ENCODE measurements at regions not wholly inside any gene's neighbourhood (a gene's known extent, or its start where the extent isn't known, plus 50 kb on each side); places are given as distances from the start of the nearest gene placed in this dataset.

DNA sequence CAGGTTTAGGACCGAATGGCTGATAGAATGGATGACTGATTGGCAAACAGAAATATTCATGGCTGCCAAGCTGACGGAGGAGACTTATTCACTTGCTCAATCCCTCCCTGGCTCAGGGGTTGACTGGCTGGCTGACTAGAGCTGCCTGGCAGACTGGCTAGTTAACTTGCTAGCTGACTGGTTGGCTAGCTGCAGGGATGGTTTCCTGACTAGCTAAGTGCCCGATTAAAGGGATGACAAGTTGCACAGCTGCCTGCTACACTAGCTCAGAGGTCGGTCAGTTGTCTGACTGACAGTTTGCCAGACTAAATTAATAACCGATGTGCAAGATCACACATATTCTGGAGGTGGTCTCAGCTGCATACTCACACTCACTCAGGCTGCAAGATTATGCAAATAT lies 1208.4 kb upstream of the CDH8 start:
- DNase-seq = no peak
- TF ChIP-seq, protein P1, sequence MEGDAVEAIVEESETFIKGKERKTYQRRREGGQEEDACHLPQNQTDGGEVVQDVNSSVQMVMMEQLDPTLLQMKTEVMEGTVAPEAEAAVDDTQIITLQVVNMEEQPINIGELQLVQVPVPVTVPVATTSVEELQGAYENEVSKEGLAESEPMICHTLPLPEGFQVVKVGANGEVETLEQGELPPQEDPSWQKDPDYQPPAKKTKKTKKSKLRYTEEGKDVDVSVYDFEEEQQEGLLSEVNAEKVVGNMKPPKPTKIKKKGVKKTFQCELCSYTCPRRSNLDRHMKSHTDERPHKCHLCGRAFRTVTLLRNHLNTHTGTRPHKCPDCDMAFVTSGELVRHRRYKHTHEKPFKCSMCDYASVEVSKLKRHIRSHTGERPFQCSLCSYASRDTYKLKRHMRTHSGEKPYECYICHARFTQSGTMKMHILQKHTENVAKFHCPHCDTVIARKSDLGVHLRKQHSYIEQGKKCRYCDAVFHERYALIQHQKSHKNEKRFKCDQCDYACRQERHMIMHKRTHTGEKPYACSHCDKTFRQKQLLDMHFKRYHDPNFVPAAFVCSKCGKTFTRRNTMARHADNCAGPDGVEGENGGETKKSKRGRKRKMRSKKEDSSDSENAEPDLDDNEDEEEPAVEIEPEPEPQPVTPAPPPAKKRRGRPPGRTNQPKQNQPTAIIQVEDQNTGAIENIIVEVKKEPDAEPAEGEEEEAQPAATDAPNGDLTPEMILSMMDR (IDR thresholded peaks at IDR 0.05; ENCODE audit: low read depth, low read length) = no peak
- no peaks in the 10 kb centered on the region for H3K4me1 ChIP-seq

DNA sequence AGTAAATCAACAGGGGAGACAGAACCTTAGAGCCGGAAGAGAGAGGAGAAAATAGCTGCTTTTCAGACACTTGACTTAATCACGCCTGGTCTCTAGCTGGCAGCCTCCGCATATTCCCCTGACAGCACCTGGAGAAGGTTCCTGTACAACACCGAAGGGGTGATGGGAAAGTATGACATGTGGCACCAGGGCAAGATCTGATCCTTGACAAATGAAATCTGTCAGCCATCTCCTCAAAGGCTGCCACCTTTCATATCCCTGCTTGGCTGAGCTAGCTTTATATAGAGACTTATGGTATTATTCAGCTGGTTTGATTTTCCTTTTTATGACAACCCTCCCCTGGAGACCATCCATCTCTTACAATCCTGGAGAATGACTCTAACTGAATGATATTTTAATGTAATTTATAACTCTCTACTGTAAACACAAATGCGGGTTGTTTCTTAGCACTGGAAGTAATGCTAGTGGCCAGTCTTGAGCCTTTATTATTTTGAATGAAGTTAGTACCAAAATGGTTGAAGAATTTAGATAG lies 1205.3 kb upstream of the CDH8 start:
- Histone ChIP-seq H3K36me3 (no peaks in the 10 kb centered on the region), H3K27me3 (no peaks in the 10 kb centered on the region), H3K9me3 (no peaks in the 10 kb centered on the region), H3K4me1 (no peaks in the 10 kb centered on the region), H3K4me3 (ENCODE audit: low read depth, low read length) (no peak overlapping the region)
- TF ChIP-seq, protein P1 (IDR thresholded peaks at IDR 0.05; ENCODE audit: low read depth, low read length) = no peak
- no peak for DNase-seq

More for the DNA sequence above, 1208.4 kb upstream of the CDH8 start:
- Histone ChIP-seq H3K4me3 (ENCODE audit: low read depth, low read length) (no peak overlapping the region), H3K27me3 (no peaks in the 10 kb centered on the region), H3K36me3 (no peaks in the 10 kb centered on the region), H3K9me3 (no peaks in the 10 kb centered on the region)

DNA sequence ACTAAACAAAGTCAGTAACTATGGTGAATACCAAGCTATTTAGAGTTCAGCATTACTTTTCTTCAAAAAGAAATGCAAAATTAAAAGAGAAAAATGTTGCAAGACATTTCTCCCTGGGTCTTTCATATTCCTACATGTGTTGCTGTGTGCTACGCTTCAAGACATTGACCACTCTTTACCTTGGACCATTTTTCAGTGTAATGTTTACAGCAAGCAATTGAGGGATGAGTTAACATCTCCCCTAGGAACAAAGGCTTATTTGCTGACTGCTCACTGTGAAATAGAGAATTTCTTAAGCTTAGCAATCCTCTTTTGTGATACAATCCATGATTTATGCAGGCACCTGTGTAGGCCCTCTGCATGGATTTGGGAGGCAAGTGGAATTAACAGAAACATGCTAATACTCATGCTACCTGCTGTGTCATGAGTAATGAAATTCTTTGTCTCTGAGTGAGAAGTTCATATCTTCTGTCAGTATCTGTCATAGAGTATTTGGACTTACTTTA lies 1202.9 kb upstream of the CDH8 start:
- H3K9me3 ChIP-seq = no peaks in the 10 kb centered on the region
- no peak overlapping the region for H3K4me3 ChIP-seq (ENCODE audit: low read depth, low read length)
- no peak for DNase-seq

DNA sequence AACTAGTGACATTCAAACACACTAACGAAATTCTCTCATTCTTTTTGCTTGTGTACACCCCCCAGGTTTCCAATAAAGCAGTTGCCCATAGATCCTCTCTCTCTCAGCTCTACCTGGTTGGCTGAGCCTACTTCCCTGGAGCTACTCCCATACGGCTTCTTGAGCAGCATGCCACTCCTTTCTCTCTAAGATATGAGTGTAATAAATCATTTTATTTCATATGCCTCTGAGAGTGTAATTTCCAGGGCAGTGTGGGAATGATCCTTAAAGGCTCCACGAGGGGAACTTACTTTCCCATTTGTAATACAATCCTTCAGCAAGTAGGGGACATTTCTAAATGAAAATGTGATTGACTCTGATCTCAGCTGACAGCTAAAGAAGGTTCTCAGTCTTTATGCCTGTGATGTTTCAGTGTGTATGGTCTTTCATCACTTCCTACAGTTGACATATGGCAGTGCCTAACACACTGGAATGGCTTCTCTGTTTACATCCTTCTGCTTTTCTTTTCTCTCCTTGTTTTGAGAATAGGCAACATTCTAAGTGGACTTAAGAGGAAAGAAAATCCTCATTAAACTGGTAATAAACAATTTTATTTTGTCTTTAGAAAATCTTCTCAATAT lies 1194.3 kb upstream of the CDH8 start:
- no peaks in the 10 kb centered on the region for H3K36me3 ChIP-seq
- no peaks in the 10 kb centered on the region for H3K9me3 ChIP-seq
- H3K4me1 ChIP-seq = no peaks in the 10 kb centered on the region
- TF ChIP-seq, protein P1 (IDR thresholded peaks at IDR 0.05; ENCODE audit: low read depth, low read length) = no peak
- H3K4me3 ChIP-seq (ENCODE audit: low read depth, low read length) = no peak overlapping the region
- no peaks in the 10 kb centered on the region for H3K27me3 ChIP-seq
- DNase-seq = no peak

More for the DNA sequence above, 1202.9 kb upstream of the CDH8 start:
- no peaks in the 10 kb centered on the region for H3K36me3 ChIP-seq
- no peaks in the 10 kb centered on the region for H3K27me3 ChIP-seq
- no peaks in the 10 kb centered on the region for H3K4me1 ChIP-seq
- TF ChIP-seq, protein P1 (IDR thresholded peaks at IDR 0.05; ENCODE audit: low read depth, low read length) = no peak

DNA sequence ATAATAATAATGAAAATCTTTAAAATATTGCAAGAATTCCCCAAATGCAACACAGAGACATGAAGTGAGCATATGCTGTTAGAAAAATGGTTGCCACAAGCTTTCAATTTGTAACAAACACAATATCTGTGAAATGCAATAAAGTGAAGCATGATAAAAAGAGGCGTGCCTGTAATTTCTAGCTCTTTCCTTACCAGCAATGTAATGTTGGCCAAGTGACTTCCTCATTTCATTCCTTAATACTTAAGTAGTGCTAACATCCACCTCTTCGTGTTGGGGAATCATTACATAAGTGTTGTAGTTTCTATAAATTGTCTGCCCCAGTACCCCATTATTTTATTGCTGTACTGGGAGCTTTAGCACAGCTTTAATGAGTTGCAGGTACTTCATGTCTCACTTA lies 1192.0 kb upstream of the CDH8 start:
- no peak for DNase-seq
- Histone ChIP-seq H3K4me3 (ENCODE audit: low read depth, low read length) (no peak overlapping the region), H3K27me3 (no peaks in the 10 kb centered on the region), H3K4me1 (no peaks in the 10 kb centered on the region), H3K36me3 (no peaks in the 10 kb centered on the region), H3K9me3 (no peaks in the 10 kb centered on the region)
- TF ChIP-seq, protein P1 (IDR thresholded peaks at IDR 0.05; ENCODE audit: low read depth, low read length) = no peak

DNA sequence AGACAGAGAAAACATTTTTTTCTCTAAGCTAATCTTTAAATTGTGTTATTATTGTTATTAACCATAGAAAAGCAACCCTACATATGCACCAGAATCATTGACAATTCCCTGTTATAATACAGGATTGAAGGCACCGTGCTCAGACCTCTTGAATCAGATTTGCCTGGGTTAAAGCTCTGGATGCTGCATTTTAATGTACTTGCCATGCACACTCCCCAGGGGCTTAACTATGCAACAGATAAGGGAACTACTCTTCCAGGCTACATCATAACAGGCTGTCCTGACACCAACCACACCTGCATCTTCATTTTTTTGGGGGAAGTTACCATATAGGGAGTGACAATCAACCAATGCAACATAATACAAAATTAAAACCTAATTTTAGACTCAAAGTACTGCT lies 1187.6 kb upstream of the CDH8 start:
- H3K36me3 ChIP-seq = no peaks in the 10 kb centered on the region
- no peaks in the 10 kb centered on the region for H3K4me1 ChIP-seq
- no peak for DNase-seq
- H3K27me3 ChIP-seq = no peaks in the 10 kb centered on the region
- TF ChIP-seq, protein P1 (IDR thresholded peaks at IDR 0.05; ENCODE audit: low read depth, low read length) = no peak
- no peak overlapping the region for H3K4me3 ChIP-seq (ENCODE audit: low read depth, low read length)
- H3K9me3 ChIP-seq = no peaks in the 10 kb centered on the region
